OCI-LY7 (cell line): ENCODE measurements at regions not wholly inside any gene's neighbourhood (a gene's known extent, or its start where the extent isn't known, plus 50 kb on each side); places are given as distances from the start of the nearest gene placed in this dataset.
"Not testable (repeated sequence)": the region's sequence is repeated elsewhere in the genome, so short reads cannot be mapped to it uniquely, and the experiment has no call there.

Experiments used
- BruUV-seq: library from RNA; stranded (reverse); fragments of 400-500 nt; replicated peaks from 2 replicates; lab custom pipeline; 2021; lab: Mats Ljungman, UMichigan
- CTCF ChIA-PET: fragments of 300-600 bp; sonication (Branson Sonifier 250); formaldehyde crosslinking; loops from one replicate; lab custom pipeline; 2022; ENCODE audit warnings: antibody characterized with exemption; ENCODE audit not compliant: unreplicated experiment; lab: Charles Lee
- POLR2A ChIA-PET: fragments of 300-600 bp; sonication (Branson Sonifier 250); formaldehyde crosslinking; loops from one replicate; lab custom pipeline; 2022; ENCODE audit warnings: antibody characterized with exemption; lab: Charles Lee
- DNase-seq: peaks from one replicate; pipeline ENCODE4 v3.0.0-alpha.2; 2015; ENCODE audit warnings: low spot score
- H2AFZ ChIP-seq: fragments of 200-600 bp; sonication (generic), shearing (Covaris generic); 2 replicates; pipeline ENCODE4 v1.6.1; 2014; ENCODE audit warnings: mild to moderate bottlenecking, antibody characterized with exemption, low read length, moderate library complexity
- H3K27ac ChIP-seq: fragments of 200-600 bp; sonication (generic); 2 replicates; pipeline ENCODE4 v1.5.1; 2014; ENCODE audit warnings: mixed run types, low read depth, mild to moderate bottlenecking, moderate library complexity, low read length, inconsistent platforms; ENCODE audit not compliant: poor library complexity, severe bottlenecking
- H3K36me3 ChIP-seq: fragments of 200-600 bp; sonication (generic); 2 replicates; pipeline ENCODE4 v1.6.1; 2014; ENCODE audit warnings: mild to moderate bottlenecking, antibody characterized with exemption, low read length, moderate library complexity, mixed read lengths; ENCODE audit not compliant: insufficient read depth
- H3K4me1 ChIP-seq: fragments of 200-600 bp; sonication (generic); 2 replicates; pipeline ENCODE4 v1.5.1; 2014; ENCODE audit warnings: mild to moderate bottlenecking, low read length; ENCODE audit not compliant: insufficient read depth, poor library complexity, severe bottlenecking
- H3K4me2 ChIP-seq: fragments of 200-600 bp; sonication (generic); 2 replicates; pipeline ENCODE4 v1.6.1; 2014; ENCODE audit warnings: mild to moderate bottlenecking, low read length
- H3K4me3 ChIP-seq: fragments of 200-600 bp; sonication (generic); 2 replicates; pipeline ENCODE4 v1.5.1; 2014; ENCODE audit warnings: mild to moderate bottlenecking, low read depth, low read length; ENCODE audit not compliant: poor library complexity, severe bottlenecking
- H3K79me2 ChIP-seq: fragments of 200-600 bp; sonication (generic); 2 replicates; pipeline ENCODE4 v1.6.1; 2016; ENCODE audit warnings: low read depth, mild to moderate bottlenecking, low read length, moderate library complexity, mixed read lengths; ENCODE audit not compliant: insufficient read depth
- H3K9me2 ChIP-seq: fragments of 200-600 bp; sonication (generic); 2 replicates; pipeline ENCODE4 v1.6.1; 2016; ENCODE audit warnings: mild to moderate bottlenecking, low read length, mixed read lengths; ENCODE audit not compliant: insufficient read depth
- H3K9me3 ChIP-seq: fragments of 200-600 bp; sonication (generic); 2 replicates; pipeline ENCODE4 v1.6.1; 2014; ENCODE audit warnings: mild to moderate bottlenecking, mixed run types, low read length, mixed read lengths
- H4K20me1 ChIP-seq: fragments of 200-600 bp; sonication (generic); 2 replicates; pipeline ENCODE4 v1.6.1; 2014; ENCODE audit warnings: mild to moderate bottlenecking, antibody characterized with exemption, low read length, moderate library complexity, mixed read lengths; ENCODE audit not compliant: insufficient read depth
- intact Hi-C: fragments of 100-400 bp; cut with micrococcal nuclease; formaldehyde crosslinking; loops from one replicate; pipeline ENCODE4 v1.10.0; 2022; ENCODE audit not compliant: unreplicated experiment

DNA sequence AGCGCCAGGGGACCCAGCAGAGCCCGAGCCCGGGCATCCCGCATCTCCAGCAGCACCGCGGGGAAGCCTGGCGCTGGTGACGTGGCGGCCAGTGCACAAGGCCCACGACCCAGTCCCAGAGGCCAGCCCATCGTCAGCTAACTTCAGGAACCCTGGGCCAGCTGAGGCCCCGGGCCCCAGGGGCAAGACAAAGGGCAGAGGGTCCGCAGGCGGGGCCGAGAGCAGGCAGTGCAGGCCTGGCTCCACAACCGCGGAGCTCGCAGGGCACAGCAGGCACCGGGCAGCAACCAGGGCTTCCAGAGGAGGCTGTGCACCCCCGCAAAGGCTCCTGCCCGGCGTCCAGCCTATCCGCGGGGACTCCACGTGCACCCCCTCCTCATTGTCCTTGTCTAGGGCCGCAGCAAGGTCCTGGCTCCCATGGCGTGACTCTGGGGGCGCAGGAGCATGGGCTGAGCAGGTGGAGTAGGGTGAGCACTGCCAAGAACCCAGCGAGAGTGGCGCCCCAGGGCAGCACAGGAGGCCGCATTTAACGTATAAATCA is 352.5 kb downstream of the KCNJ18 start:
- H3K27ac ChIP-seq, DNase-seq, H4K20me1 ChIP-seq, H3K4me3 ChIP-seq, POLR2A ChIA-PET, H3K9me2 ChIP-seq, H3K36me3 ChIP-seq, CTCF ChIA-PET, BruUV-seq, H2AFZ ChIP-seq, H3K4me1 ChIP-seq, intact Hi-C loops, H3K9me3 ChIP-seq, H3K4me2 ChIP-seq, H3K79me2 ChIP-seq: not testable (repeated sequence)

- POLR2A ChIA-PET, H3K4me2 ChIP-seq, H3K36me3 ChIP-seq, H3K4me3 ChIP-seq, intact Hi-C loops, CTCF ChIA-PET, H3K9me2 ChIP-seq, H3K9me3 ChIP-seq, H3K4me1 ChIP-seq, H3K79me2 ChIP-seq, BruUV-seq, H3K27ac ChIP-seq, H2AFZ ChIP-seq, DNase-seq, H4K20me1 ChIP-seq: not testable (repeated sequence)
Observed at GRCh38 chr17:22047521-22047920, 355.2 kb downstream of the KCNJ18 start.

GRCh38 chr17:22048226-22048625 is 355.9 kb downstream of the KCNJ18 start:
- BruUV-seq, H3K9me3 ChIP-seq, H3K4me3 ChIP-seq, H3K4me1 ChIP-seq, DNase-seq, H3K9me2 ChIP-seq, H4K20me1 ChIP-seq, intact Hi-C loops, CTCF ChIA-PET, H3K79me2 ChIP-seq, H3K27ac ChIP-seq, POLR2A ChIA-PET, H2AFZ ChIP-seq, H3K36me3 ChIP-seq, H3K4me2 ChIP-seq: not testable (repeated sequence)

- H3K9me3 ChIP-seq, H3K4me3 ChIP-seq, BruUV-seq, CTCF ChIA-PET, H4K20me1 ChIP-seq, POLR2A ChIA-PET, H2AFZ ChIP-seq, H3K79me2 ChIP-seq, DNase-seq, intact Hi-C loops, H3K27ac ChIP-seq, H3K4me2 ChIP-seq, H3K9me2 ChIP-seq, H3K4me1 ChIP-seq, H3K36me3 ChIP-seq: not testable (repeated sequence)
Observed at GRCh38 chr17:22050766-22051165, 358.4 kb downstream of the KCNJ18 start.

GRCh38 chr17:22052715-22053114 is 360.4 kb downstream of the KCNJ18 start:
- DNase-seq, CTCF ChIA-PET, H3K4me3 ChIP-seq, BruUV-seq, H2AFZ ChIP-seq, H3K79me2 ChIP-seq, H3K9me2 ChIP-seq, H3K36me3 ChIP-seq, H3K9me3 ChIP-seq, H3K4me1 ChIP-seq, H4K20me1 ChIP-seq, H3K4me2 ChIP-seq, intact Hi-C loops, POLR2A ChIA-PET, H3K27ac ChIP-seq: not testable (repeated sequence)

- H3K9me3 ChIP-seq, H3K4me1 ChIP-seq, H3K27ac ChIP-seq, intact Hi-C loops, DNase-seq, BruUV-seq, H3K9me2 ChIP-seq, H2AFZ ChIP-seq, H3K4me2 ChIP-seq, CTCF ChIA-PET, H3K79me2 ChIP-seq, H3K36me3 ChIP-seq, H3K4me3 ChIP-seq, H4K20me1 ChIP-seq, POLR2A ChIA-PET: not testable (repeated sequence)
Observed at GRCh38 chr17:22056566-22056965, 364.2 kb downstream of the KCNJ18 start.

- H3K4me2 ChIP-seq, intact Hi-C loops, H3K9me2 ChIP-seq, H3K4me1 ChIP-seq, BruUV-seq, H3K4me3 ChIP-seq, DNase-seq, H3K27ac ChIP-seq, H3K79me2 ChIP-seq, H4K20me1 ChIP-seq, H2AFZ ChIP-seq, CTCF ChIA-PET, POLR2A ChIA-PET, H3K36me3 ChIP-seq, H3K9me3 ChIP-seq: not testable (repeated sequence)
Observed at GRCh38 chr17:22075918-22076317, 383.6 kb downstream of the KCNJ18 start.
